DND-41 (cell line): ENCODE measurements at regions not wholly inside any gene's neighbourhood (a gene's known extent, or its start where the extent isn't known, plus 50 kb on each side); places are given as distances from the start of the nearest gene placed in this dataset.

Experiments
- EZH2 ChIP-seq: IDR thresholded peaks from 3 replicates; pipeline ENCODE4 v1.6.1; 2012; ENCODE audit warnings: borderline replicate concordance, low read depth, mild to moderate bottlenecking, moderate library complexity, low read length, inconsistent platforms; ENCODE audit not compliant: severe bottlenecking
- TF ChIP-seq, protein P1 (sequence below): IDR thresholded peaks from 2 replicates; pipeline ENCODE4 v1.5.1; 2012; ENCODE audit warnings: borderline replicate concordance, low read length, moderate library complexity, mild to moderate bottlenecking; ENCODE audit not compliant: poor library complexity, severe bottlenecking; ENCODE audit errors: extremely low read depth

DNA sequence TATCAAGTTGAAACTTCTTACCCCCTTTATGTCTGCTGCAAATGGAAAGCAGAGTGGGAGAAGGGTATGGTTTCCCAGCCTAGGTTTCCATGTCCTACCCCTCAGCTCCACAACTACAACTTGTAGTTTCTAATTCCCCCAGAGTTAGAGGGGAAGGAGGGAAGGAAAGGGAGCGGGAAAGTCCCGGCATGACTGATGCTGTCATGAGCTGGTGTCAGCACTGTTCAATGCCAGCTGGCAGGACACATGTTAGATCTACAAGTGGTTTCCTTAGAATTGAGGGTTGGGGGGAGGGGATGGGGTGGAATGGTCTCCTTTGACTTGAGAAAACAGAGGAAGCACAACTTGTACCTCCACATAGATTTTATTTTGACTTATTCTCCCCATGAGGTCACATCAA lies 194.0 kb downstream of the MBD2 start:
- TF ChIP-seq, protein P1, sequence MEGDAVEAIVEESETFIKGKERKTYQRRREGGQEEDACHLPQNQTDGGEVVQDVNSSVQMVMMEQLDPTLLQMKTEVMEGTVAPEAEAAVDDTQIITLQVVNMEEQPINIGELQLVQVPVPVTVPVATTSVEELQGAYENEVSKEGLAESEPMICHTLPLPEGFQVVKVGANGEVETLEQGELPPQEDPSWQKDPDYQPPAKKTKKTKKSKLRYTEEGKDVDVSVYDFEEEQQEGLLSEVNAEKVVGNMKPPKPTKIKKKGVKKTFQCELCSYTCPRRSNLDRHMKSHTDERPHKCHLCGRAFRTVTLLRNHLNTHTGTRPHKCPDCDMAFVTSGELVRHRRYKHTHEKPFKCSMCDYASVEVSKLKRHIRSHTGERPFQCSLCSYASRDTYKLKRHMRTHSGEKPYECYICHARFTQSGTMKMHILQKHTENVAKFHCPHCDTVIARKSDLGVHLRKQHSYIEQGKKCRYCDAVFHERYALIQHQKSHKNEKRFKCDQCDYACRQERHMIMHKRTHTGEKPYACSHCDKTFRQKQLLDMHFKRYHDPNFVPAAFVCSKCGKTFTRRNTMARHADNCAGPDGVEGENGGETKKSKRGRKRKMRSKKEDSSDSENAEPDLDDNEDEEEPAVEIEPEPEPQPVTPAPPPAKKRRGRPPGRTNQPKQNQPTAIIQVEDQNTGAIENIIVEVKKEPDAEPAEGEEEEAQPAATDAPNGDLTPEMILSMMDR, result no peak
- no peak for TF ChIP-seq EZH2
